ENCODE measurements at regions not wholly inside any gene's neighbourhood (a gene's known extent, or its start where the extent isn't known, plus 50 kb on each side); places are given as distances from the start of the nearest gene placed in this dataset.
"Not testable (repeated sequence)": the region's sequence is repeated elsewhere in the genome, so short reads cannot be mapped to it uniquely, and the experiment has no call there.

- DNase-seq; H3K27ac ChIP-seq (ENCODE audit: low read depth in 1 of 2, low read length in 2 of 2); H3K9me3 ChIP-seq (ENCODE audit: control insufficient read depth, low read length); ATAC-seq (ENCODE audit: low FRiP score); H3K36me3 ChIP-seq (ENCODE audit: control insufficient read depth in 1 of 2, insufficient read depth in 2 of 2, low read length in 1 of 2); H3K4me1 ChIP-seq (ENCODE audit: control insufficient read depth in 1 of 2, insufficient read depth in 2 of 2, low read length in 2 of 2); intact Hi-C loops (cut with DNase I); H3K4me3 ChIP-seq (ENCODE audit: low read length in 2 of 2); H3K27me3 ChIP-seq (ENCODE audit: control insufficient read depth in 1 of 2, insufficient read depth in 2 of 2, low read length in 1 of 2): not testable (repeated sequence)
- WGBS, 2 donors: 58 to 59% methylated on average over 3 of the region's 3 CpGs
Measured at GRCh38 chr17:27030552-27030951, 263.4 kb upstream of the WSB1 start.

- WGBS, 2 donors: 15 to 22% methylated on average over 2 of the region's 2 CpGs
- Histone ChIP-seq H3K4me1 (ENCODE audit: control insufficient read depth in 1 of 2, insufficient read depth in 2 of 2, low read length in 2 of 2) (no peaks in the 10 kb centered on the region), H3K27me3 (ENCODE audit: control insufficient read depth in 1 of 2, insufficient read depth in 2 of 2, low read length in 1 of 2) (no peaks in the 10 kb centered on the region), H3K4me3 (ENCODE audit: low read length in 2 of 2) (no peak overlapping the region), H3K9me3 (ENCODE audit: control insufficient read depth, low read length) (peaks cover 2% of the 10 kb centered on the region), H3K36me3 (ENCODE audit: control insufficient read depth in 1 of 2, insufficient read depth in 2 of 2, low read length in 1 of 2) (no peaks in the 10 kb centered on the region), H3K27ac (ENCODE audit: low read depth in 1 of 2, low read length in 2 of 2) (no peak overlapping the region)
- DNase-seq (no peak), ATAC-seq (ENCODE audit: low FRiP score) (no peak)
- intact Hi-C loops (cut with DNase I): no loop called here
Measured at GRCh38 chr17:27038676-27039075, 255.2 kb upstream of the WSB1 start.

- H3K27ac ChIP-seq (ENCODE audit: low read depth in 1 of 2, low read length in 2 of 2); ATAC-seq (ENCODE audit: low FRiP score); DNase-seq; H3K36me3 ChIP-seq (ENCODE audit: control insufficient read depth in 1 of 2, insufficient read depth in 2 of 2, low read length in 1 of 2); H3K4me3 ChIP-seq (ENCODE audit: low read length in 2 of 2); H3K27me3 ChIP-seq (ENCODE audit: control insufficient read depth in 1 of 2, insufficient read depth in 2 of 2, low read length in 1 of 2); intact Hi-C loops (cut with DNase I); H3K4me1 ChIP-seq (ENCODE audit: control insufficient read depth in 1 of 2, insufficient read depth in 2 of 2, low read length in 2 of 2); H3K9me3 ChIP-seq (ENCODE audit: control insufficient read depth, low read length): not testable (repeated sequence)
- 79 to 80% methylated on average over 12 of the region's 12 CpGs for WGBS, 2 donors
Measured at GRCh38 chr17:27045039-27045438, 248.9 kb upstream of the WSB1 start.

- Histone ChIP-seq H3K36me3 (ENCODE audit: control insufficient read depth in 1 of 2, insufficient read depth in 2 of 2, low read length in 1 of 2) (no peaks in the 10 kb centered on the region), H3K4me1 (ENCODE audit: control insufficient read depth in 1 of 2, insufficient read depth in 2 of 2, low read length in 2 of 2) (no peaks in the 10 kb centered on the region), H3K27me3 (ENCODE audit: control insufficient read depth in 1 of 2, insufficient read depth in 2 of 2, low read length in 1 of 2) (no peaks in the 10 kb centered on the region), H3K9me3 (ENCODE audit: control insufficient read depth, low read length) (no peaks in the 10 kb centered on the region), H3K27ac (ENCODE audit: low read depth in 1 of 2, low read length in 2 of 2) (no peak overlapping the region), H3K4me3 (ENCODE audit: low read length in 2 of 2) (no peak overlapping the region)
- intact Hi-C loops (cut with DNase I): no loop called here
- 52 to 53% methylated on average over 3 of the region's 3 CpGs for WGBS, 2 donors
- DNase-seq (no peak), ATAC-seq (ENCODE audit: low FRiP score) (no peak)
Measured at GRCh38 chr17:27049104-27049784, 244.7 kb upstream of the WSB1 start.

DNA sequence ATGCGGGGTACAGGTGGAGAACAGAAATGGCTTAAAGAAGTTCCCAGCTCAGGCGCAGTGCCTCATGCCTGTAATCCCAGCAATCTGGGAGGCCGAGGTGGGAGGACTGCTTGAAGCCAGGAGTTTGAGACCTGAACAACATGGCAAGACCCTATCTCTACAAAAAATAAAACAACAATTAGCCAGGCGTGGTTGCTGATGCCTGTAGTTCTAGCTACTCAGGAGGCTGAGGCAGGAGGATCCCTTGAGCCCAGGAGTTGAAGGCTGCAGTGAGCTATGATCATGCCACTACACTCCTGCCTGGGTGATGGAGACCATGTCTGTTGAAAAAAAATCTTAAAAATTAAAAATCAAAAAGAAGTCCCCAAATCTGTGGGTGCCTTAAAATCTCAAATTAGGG, 228.3 kb upstream of the WSB1 start:
- Histone ChIP-seq H3K36me3 (ENCODE audit: control insufficient read depth in 1 of 2, insufficient read depth in 2 of 2, low read length in 1 of 2) (no peaks in the 10 kb centered on the region), H3K4me1 (ENCODE audit: control insufficient read depth in 1 of 2, insufficient read depth in 2 of 2, low read length in 2 of 2) (no peaks in the 10 kb centered on the region), H3K27ac (ENCODE audit: low read depth in 1 of 2, low read length in 2 of 2) (no peak overlapping the region), H3K27me3 (ENCODE audit: control insufficient read depth in 1 of 2, insufficient read depth in 2 of 2, low read length in 1 of 2) (peaks cover 0 to 4% of the 10 kb centered on the region in 2 donors), H3K4me3 (ENCODE audit: low read length in 2 of 2) (no peak overlapping the region), H3K9me3 (ENCODE audit: control insufficient read depth, low read length) (peaks cover 2% of the 10 kb centered on the region)
- WGBS, 2 donors: 61 to 65% methylated on average over 4 of the region's 4 CpGs
- no peak for DNase-seq
- intact Hi-C loops (cut with DNase I): no loop called here
- no peak for ATAC-seq (ENCODE audit: low FRiP score)

- Histone ChIP-seq H3K9me3 (ENCODE audit: control insufficient read depth, low read length) (peaks cover 2% of the 10 kb centered on the region), H3K36me3 (ENCODE audit: control insufficient read depth in 1 of 2, insufficient read depth in 2 of 2, low read length in 1 of 2) (no peaks in the 10 kb centered on the region), H3K4me1 (ENCODE audit: control insufficient read depth in 1 of 2, insufficient read depth in 2 of 2, low read length in 2 of 2) (no peaks in the 10 kb centered on the region), H3K4me3 (ENCODE audit: low read length in 2 of 2) (no peak overlapping the region), H3K27me3 (ENCODE audit: control insufficient read depth in 1 of 2, insufficient read depth in 2 of 2, low read length in 1 of 2) (peaks cover 0 to 4% of the 10 kb centered on the region in 2 donors), H3K27ac (ENCODE audit: low read depth in 1 of 2, low read length in 2 of 2) (no peak overlapping the region)
- 46 to 54% methylated on average over 2 of the region's 2 CpGs for WGBS, 2 donors
- intact Hi-C loops (cut with DNase I): no loop called here
- ATAC-seq (ENCODE audit: low FRiP score) (no peak), DNase-seq (no peak)
Measured at GRCh38 chr17:27066315-27066714, 227.6 kb upstream of the WSB1 start.

DNA sequence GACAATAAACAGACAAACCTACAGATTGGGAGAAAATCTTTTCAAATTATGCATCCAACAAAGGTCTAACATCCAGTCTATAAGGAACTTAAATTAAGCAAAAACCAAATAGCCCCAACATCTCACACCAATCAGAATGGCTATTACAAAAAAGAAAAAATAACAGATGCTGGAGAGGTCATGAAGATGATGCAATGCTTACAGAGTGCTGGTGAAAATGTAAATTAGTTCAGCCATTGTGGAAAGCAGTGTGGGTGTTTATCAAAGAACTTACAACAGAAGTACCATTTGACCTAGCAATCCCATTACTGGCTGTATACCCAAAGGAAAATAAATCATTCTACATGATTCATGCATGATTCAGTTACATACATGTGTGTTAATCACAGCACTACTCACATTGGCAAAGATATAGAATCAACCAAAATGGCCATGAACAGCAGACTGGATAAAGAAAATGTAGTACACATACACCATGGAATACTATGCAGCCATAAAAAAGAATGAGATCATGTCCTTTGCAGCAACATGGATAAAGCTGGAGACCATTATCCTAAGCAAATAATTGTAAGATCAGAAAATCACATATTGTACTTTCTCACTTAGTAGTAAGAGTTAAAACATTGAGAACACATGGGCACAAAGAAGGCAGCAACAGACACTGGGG, 223.9 kb upstream of the WSB1 start:
- no peak for DNase-seq
- intact Hi-C loops (cut with DNase I): no loop called here
- Histone ChIP-seq H3K27me3 (ENCODE audit: control insufficient read depth in 1 of 2, insufficient read depth in 2 of 2, low read length in 1 of 2) (no peaks in the 10 kb centered on the region), H3K9me3 (ENCODE audit: control insufficient read depth, low read length) (no peaks in the 10 kb centered on the region), H3K4me1 (ENCODE audit: control insufficient read depth in 1 of 2, insufficient read depth in 2 of 2, low read length in 2 of 2) (no peaks in the 10 kb centered on the region), H3K4me3 (ENCODE audit: low read length in 2 of 2) (no peak overlapping the region), H3K27ac (ENCODE audit: low read depth in 1 of 2, low read length in 2 of 2) (no peak overlapping the region), H3K36me3 (ENCODE audit: control insufficient read depth in 1 of 2, insufficient read depth in 2 of 2, low read length in 1 of 2) (no peaks in the 10 kb centered on the region)
- no peak for ATAC-seq (ENCODE audit: low FRiP score)

- Histone ChIP-seq H3K4me1 (ENCODE audit: control insufficient read depth in 1 of 2, insufficient read depth in 2 of 2, low read length in 2 of 2) (no peaks in the 10 kb centered on the region), H3K27ac (ENCODE audit: low read depth in 1 of 2, low read length in 2 of 2) (no peak overlapping the region), H3K27me3 (ENCODE audit: control insufficient read depth in 1 of 2, insufficient read depth in 2 of 2, low read length in 1 of 2) (no peaks in the 10 kb centered on the region), H3K36me3 (ENCODE audit: control insufficient read depth in 1 of 2, insufficient read depth in 2 of 2, low read length in 1 of 2) (no peaks in the 10 kb centered on the region), H3K9me3 (ENCODE audit: control insufficient read depth, low read length) (peaks cover 3% of the 10 kb centered on the region), H3K4me3 (ENCODE audit: low read length in 2 of 2) (no peak overlapping the region)
- ATAC-seq (ENCODE audit: low FRiP score) (no peak), DNase-seq (no peak)
- intact Hi-C loops (cut with DNase I): no loop called here
- WGBS, 2 donors: 50 to 57% methylated on average over 1 of the region's 1 CpG
Measured at GRCh38 chr17:27070836-27071235, 223.1 kb upstream of the WSB1 start.

GRCh38 chr17:27072885-27073284, 221.0 kb upstream of the WSB1 start:
- no peaks in the 10 kb centered on the region for H3K36me3 ChIP-seq (ENCODE audit: control insufficient read depth in 1 of 2, insufficient read depth in 2 of 2, low read length in 1 of 2)
- H3K4me3 ChIP-seq (ENCODE audit: low read length in 2 of 2): no peak overlapping the region
- H3K27me3 ChIP-seq (ENCODE audit: control insufficient read depth in 1 of 2, insufficient read depth in 2 of 2, low read length in 1 of 2): no peaks in the 10 kb centered on the region
- peaks cover 3% of the 10 kb centered on the region for H3K9me3 ChIP-seq (ENCODE audit: control insufficient read depth, low read length)
- DNase-seq (no peak), ATAC-seq (ENCODE audit: low FRiP score) (no peak)
- no peak overlapping the region for H3K27ac ChIP-seq (ENCODE audit: low read depth in 1 of 2, low read length in 2 of 2)
- H3K4me1 ChIP-seq (ENCODE audit: control insufficient read depth in 1 of 2, insufficient read depth in 2 of 2, low read length in 2 of 2): no peaks in the 10 kb centered on the region
- WGBS, 2 donors: 39 to 47% methylated on average over 3 of the region's 3 CpGs
- intact Hi-C loops (cut with DNase I): no loop called here

All from aorta (tissue), 5 donors.